ENCODE measurements at regions not wholly inside any gene's neighbourhood (a gene's known extent, or its start where the extent isn't known, plus 50 kb on each side); places are given as distances from the start of the nearest gene placed in this dataset.

- FAIRE-seq (no peak), DNase-seq (ENCODE audit: low read depth, low spot score) (no peak), ATAC-seq (no peak)
- intact Hi-C loops (cut with micrococcal nuclease; ENCODE audit: unreplicated experiment), result no loop called here
- ChIA-PET SMC1A (ENCODE audit: uncharacterized antibody, unreplicated experiment) (interaction anchor here (1.0 to 1.4 kb wide), 3 partner anchors 8 to 82 kb away, joined by 3 to 6 read pairs (median 3); no protein-coding TSS in a partner anchor), RAD21 (ENCODE audit: unreplicated experiment) (interaction anchor here (0.9 to 1.5 kb wide), 5 partner anchors 67 to 81 kb away, joined by 3 to 5 read pairs (median 3); no protein-coding TSS in a partner anchor), CTCF (interaction anchor here (1.2 to 14.7 kb wide), 4 partner anchors 10 to 183 kb away, joined by 3 to 332 read pairs (median 80); no protein-coding TSS in a partner anchor), POLR2A (no interaction called here)
- WGBS (ENCODE audit: insufficient coverage, insufficient replicate concordance, low lambda C conversion rate, missing lambda C conversion rate), result 13% methylated on average over 3 of the region's 3 CpGs
- TF ChIP-seq ZNF622 (IDR thresholded peaks at IDR 0.05) (no peak), MEF2B (IDR thresholded peaks at IDR 0.05; ENCODE audit: partially characterized antibody, poor library complexity, severe bottlenecking) (no peak), SREBF1 (IDR thresholded peaks at IDR 0.05; ENCODE audit: low read length) (no peak), BCLAF1 (IDR thresholded peaks at IDR 0.05) (no peak), IRF3 (IDR thresholded peaks at IDR 0.05) (no peak), SMAD1 (IDR thresholded peaks at IDR 0.05; ENCODE audit: low read depth, partially characterized antibody) (no peak), FOS (IDR thresholded peaks at IDR 0.05; ENCODE audit: borderline replicate concordance, extremely low read depth, insufficient read length) (no peak), BMI1 (IDR thresholded peaks at IDR 0.05; ENCODE audit: borderline replicate concordance) (no peak), ATF2 (IDR thresholded peaks at IDR 0.05; ENCODE audit: low read length) (no peak), IRF4 (IDR thresholded peaks at IDR 0.05; ENCODE audit: low read depth, low read length) (no peak), GATAD2B (conservative IDR thresholded peaks at IDR 0.05; ENCODE audit: low read depth) (no peak), SMARCA5 (IDR thresholded peaks at IDR 0.05) (no peak), ZBTB40 (IDR thresholded peaks at IDR 0.05; ENCODE audit: borderline replicate concordance) (no peak), BACH1 (IDR thresholded peaks at IDR 0.05; ENCODE audit: borderline replicate concordance) (no peak)
- peaks cover 27% of the 10 kb centered on the region for H3K4me1 ChIP-seq (ENCODE audit: control insufficient read depth, insufficient read depth, low read length)
- in situ Hi-C loops (cut with MboI), result no loop called here
- H4K20me1 ChIP-seq (ENCODE audit: control insufficient read depth, insufficient read depth), result no peaks in the 10 kb centered on the region
- no peak overlapping the region for H2AFZ ChIP-seq (ENCODE audit: control insufficient read depth, low read depth, low read length)
- H3K4me2 ChIP-seq (ENCODE audit: control insufficient read depth, insufficient read depth), result no peak overlapping the region
- no peaks in the 10 kb centered on the region for H3K9me3 ChIP-seq (replicated peaks; ENCODE audit: control insufficient read depth, insufficient read depth, low read length)
- no peak overlapping the region for H3K9ac ChIP-seq (ENCODE audit: control insufficient read depth, insufficient read depth, low read length)
- no peak overlapping the region for H3K4me3 ChIP-seq
- no TSS peak for BruUV-seq (replicated peaks)
- H3K27me3 ChIP-seq (replicated peaks in 1 of 2; ENCODE audit: control insufficient read depth in 2 of 2, insufficient read depth in 2 of 2, low read length in 1 of 2), result no peaks in the 10 kb centered on the region
- no peaks in the 10 kb centered on the region for H3K36me3 ChIP-seq (ENCODE audit: control insufficient read depth in 2 of 2, insufficient read depth in 2 of 2, low read length in 1 of 2)
- no peaks in the 10 kb centered on the region for H3K79me2 ChIP-seq (ENCODE audit: control insufficient read depth, insufficient read depth, low read length)
- no peak overlapping the region for H3K27ac ChIP-seq (ENCODE audit: control insufficient read depth, insufficient read depth)
Observed at GRCh38 chr1:201713086-201713810, 115.7 kb upstream of the IPO9 start.

All from GM12878 (cell line).